BE2C (cell line): ENCODE measurements at regions not wholly inside any gene's neighbourhood (a gene's known extent, or its start where the extent isn't known, plus 50 kb on each side); places are given as distances from the start of the nearest gene placed in this dataset.

ENCODE experiments used
- DNase-seq: peaks from one replicate; pipeline ENCODE4 v3.0.0-alpha.2; 2020
- H3K27me3 ChIP-seq: fragments of 250-450 bp; sonication (Bioruptor Pico); 2 replicates; pipeline ENCODE4 v1.5.1; 2020; ENCODE audit warnings: mild to moderate bottlenecking
- H3K36me3 ChIP-seq: fragments of 250-450 bp; sonication (Bioruptor Pico); 2 replicates; pipeline ENCODE4 v1.5.1; 2020; ENCODE audit warnings: mild to moderate bottlenecking
- H3K4me1 ChIP-seq: fragments of 250-450 bp; sonication (Bioruptor Pico); 2 replicates; pipeline ENCODE4 v1.5.1; 2020
- H3K4me3 ChIP-seq: 2 replicates; pipeline ENCODE4 v1.5.1; 2011; ENCODE audit warnings: low read depth, low read length
- H3K9me3 ChIP-seq: fragments of 250-450 bp; sonication (Bioruptor Pico); 2 replicates; pipeline ENCODE4 v1.5.1; 2020
- CTCF ChIP-seq: IDR thresholded peaks from 2 replicates; pipeline ENCODE4 v1.5.1; 2012; ENCODE audit warnings: mild to moderate bottlenecking, low read depth, low read length

GRCh38 chr7:25889765-25890164 lies 262.2 kb upstream of the NFE2L3 start:
- Histone ChIP-seq H3K36me3 (no peaks in the 10 kb centered on the region), H3K4me1 (peaks cover 3% of the 10 kb centered on the region; the same call in 1 of the 2 replicates), H3K4me3 (no peak overlapping the region), H3K27me3 (peaks cover 7% of the 10 kb centered on the region; the same call in 1 of the 2 replicates), H3K9me3 (no peaks in the 10 kb centered on the region)
- TF ChIP-seq CTCF = no peak
- no peak for DNase-seq

- Histone ChIP-seq H3K9me3 (no peaks in the 10 kb centered on the region), H3K4me3 (no peak overlapping the region), H3K27me3 (peaks cover 23% of the 10 kb centered on the region), H3K36me3 (no peaks in the 10 kb centered on the region), H3K4me1 (peaks cover 3% of the 10 kb centered on the region; the same call in 1 of the 2 replicates)
- DNase-seq = no peak
- TF ChIP-seq CTCF = no peak
Observed at GRCh38 chr7:25891591-25891990, 260.4 kb upstream of the NFE2L3 start.

- Histone ChIP-seq H3K9me3 (no peaks in the 10 kb centered on the region), H3K27me3 (peaks cover 36% of the 10 kb centered on the region), H3K4me1 (no peaks in the 10 kb centered on the region), H3K36me3 (no peaks in the 10 kb centered on the region), H3K4me3 (peak overlapping the region; percentile 69)
- DNase-seq = no peak
- no peak for TF ChIP-seq CTCF
Observed at GRCh38 chr7:25893436-25893835, 258.6 kb upstream of the NFE2L3 start.

GRCh38 chr7:25894002-25894901 lies 257.7 kb upstream of the NFE2L3 start:
- Histone ChIP-seq H3K27me3 (peaks cover 42% of the 10 kb centered on the region), H3K36me3 (no peaks in the 10 kb centered on the region), H3K4me3 (no peak overlapping the region), H3K4me1 (no peaks in the 10 kb centered on the region), H3K9me3 (no peaks in the 10 kb centered on the region)
- DNase-seq = peak; percentile 32
- TF ChIP-seq CTCF = no peak

- DNase-seq = peak; percentile 77
- no peaks in the 10 kb centered on the region for H3K9me3 ChIP-seq
- H3K4me1 ChIP-seq = no peaks in the 10 kb centered on the region
- H3K36me3 ChIP-seq = no peaks in the 10 kb centered on the region
- peak overlapping the region; percentile 41 for H3K4me3 ChIP-seq
- TF ChIP-seq CTCF = peak; percentile 83
- H3K27me3 ChIP-seq = peaks cover 46% of the 10 kb centered on the region
Observed at GRCh38 chr7:25894902-25895791, 256.9 kb upstream of the NFE2L3 start.

GRCh38 chr7:25895792-25896171 lies 256.2 kb upstream of the NFE2L3 start:
- Histone ChIP-seq H3K4me1 (no peaks in the 10 kb centered on the region), H3K9me3 (no peaks in the 10 kb centered on the region), H3K36me3 (no peaks in the 10 kb centered on the region), H3K4me3 (peak overlapping the region; percentile 41), H3K27me3 (peaks cover 50% of the 10 kb centered on the region)
- TF ChIP-seq CTCF = no peak
- no peak for DNase-seq
